ENCODE measurements at regions not wholly inside any gene's neighbourhood (a gene's known extent, or its start where the extent isn't known, plus 50 kb on each side); places are given as distances from the start of the nearest gene placed in this dataset.

DNA sequence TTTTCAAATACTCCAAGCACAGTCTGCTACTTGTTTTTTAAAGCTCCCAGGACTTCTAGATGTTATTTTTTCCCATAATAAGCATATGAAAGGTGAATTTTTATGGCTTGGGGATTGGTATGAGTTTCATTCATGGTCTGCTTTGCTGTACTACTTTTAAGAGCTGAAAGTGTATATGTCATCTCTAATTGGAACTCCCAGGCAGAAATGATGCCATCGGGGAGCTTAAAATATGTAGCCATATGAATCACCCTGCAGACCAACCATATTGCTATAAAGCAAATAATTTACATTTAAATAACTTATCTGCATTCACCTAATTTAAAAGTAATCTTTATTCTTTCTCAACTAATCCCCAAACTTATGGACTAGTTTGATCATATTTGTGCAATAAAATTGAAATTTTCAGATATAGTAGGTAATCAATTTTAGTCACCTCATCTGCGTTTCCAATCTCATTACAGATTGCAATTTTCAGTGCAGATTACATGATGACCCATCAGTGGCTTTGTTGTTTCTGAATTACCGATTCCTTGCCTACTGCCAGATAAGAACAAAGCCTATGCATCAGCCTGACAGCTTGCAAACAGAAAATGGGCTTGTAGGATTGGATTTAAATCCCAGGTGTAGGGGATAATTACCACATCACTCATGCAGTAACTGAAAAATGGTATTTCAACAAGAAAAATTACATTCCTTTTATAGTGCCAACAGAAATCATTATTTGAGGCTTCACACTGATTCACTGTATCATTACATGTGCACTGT, 689.4 kb downstream of the NOVA1 start:
- TF ChIP-seq POLR2A (IDR thresholded peaks at IDR 0.05; ENCODE audit: low read depth, low read length) (no peak), MAZ (IDR thresholded peaks at IDR 0.05; ENCODE audit: borderline replicate concordance, low read depth, low read length) (no peak), USF2 (IDR thresholded peaks at IDR 0.05; ENCODE audit: low read depth, low read length) (no peak), SMC3 (IDR thresholded peaks at IDR 0.05; ENCODE audit: low read depth, low read length) (no peak)
- TF ChIP-seq, protein P1, sequence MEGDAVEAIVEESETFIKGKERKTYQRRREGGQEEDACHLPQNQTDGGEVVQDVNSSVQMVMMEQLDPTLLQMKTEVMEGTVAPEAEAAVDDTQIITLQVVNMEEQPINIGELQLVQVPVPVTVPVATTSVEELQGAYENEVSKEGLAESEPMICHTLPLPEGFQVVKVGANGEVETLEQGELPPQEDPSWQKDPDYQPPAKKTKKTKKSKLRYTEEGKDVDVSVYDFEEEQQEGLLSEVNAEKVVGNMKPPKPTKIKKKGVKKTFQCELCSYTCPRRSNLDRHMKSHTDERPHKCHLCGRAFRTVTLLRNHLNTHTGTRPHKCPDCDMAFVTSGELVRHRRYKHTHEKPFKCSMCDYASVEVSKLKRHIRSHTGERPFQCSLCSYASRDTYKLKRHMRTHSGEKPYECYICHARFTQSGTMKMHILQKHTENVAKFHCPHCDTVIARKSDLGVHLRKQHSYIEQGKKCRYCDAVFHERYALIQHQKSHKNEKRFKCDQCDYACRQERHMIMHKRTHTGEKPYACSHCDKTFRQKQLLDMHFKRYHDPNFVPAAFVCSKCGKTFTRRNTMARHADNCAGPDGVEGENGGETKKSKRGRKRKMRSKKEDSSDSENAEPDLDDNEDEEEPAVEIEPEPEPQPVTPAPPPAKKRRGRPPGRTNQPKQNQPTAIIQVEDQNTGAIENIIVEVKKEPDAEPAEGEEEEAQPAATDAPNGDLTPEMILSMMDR (conservative IDR thresholded peaks at IDR 0.05; ENCODE audit: low read depth, low read length), result no peak
